ENCODE measurements at regions not wholly inside any gene's neighbourhood (a gene's known extent, or its start where the extent isn't known, plus 50 kb on each side); places are given as distances from the start of the nearest gene placed in this dataset.

- intact Hi-C loops (cut with DNase I): no loop called here
- no peaks in the 10 kb centered on the region for H3K4me1 ChIP-seq (ENCODE audit: control insufficient read depth, insufficient read depth, low read length)
- no peaks in the 10 kb centered on the region for H3K27me3 ChIP-seq (ENCODE audit: control insufficient read depth, insufficient read depth)
- no peak overlapping the region for H3K4me3 ChIP-seq (ENCODE audit: low read length)
- no peak for DNase-seq
- no peak overlapping the region for H3K27ac ChIP-seq (ENCODE audit: low read length)
- ATAC-seq: no peak
- H3K9me3 ChIP-seq (ENCODE audit: control insufficient read depth, low read length): no peaks in the 10 kb centered on the region
- 92% methylated on average over 2 of the region's 2 CpGs for WGBS
Measured at GRCh38 chr21:14881863-14882499, 182.8 kb downstream of the NRIP1 start.

DNA sequence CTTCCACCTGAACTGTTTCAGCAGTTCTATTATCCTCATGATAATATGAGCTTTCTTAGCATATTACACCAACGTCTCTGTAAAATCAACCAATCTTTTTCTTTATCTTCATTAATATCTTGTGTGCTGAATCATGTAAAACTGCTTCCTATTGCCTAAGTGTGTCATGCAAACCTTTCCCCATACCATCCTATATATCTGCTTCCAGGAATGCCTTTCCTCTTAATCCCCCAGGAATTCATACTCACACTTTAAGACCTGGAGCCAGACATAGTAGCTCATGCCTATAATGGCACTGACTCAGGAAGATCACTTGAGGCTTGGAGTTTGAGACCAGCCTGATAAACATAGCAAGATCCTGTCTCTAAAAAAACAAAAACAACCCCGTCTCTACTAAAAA, 183.9 kb downstream of the NRIP1 start:
- intact Hi-C loops (cut with DNase I): no loop called here
- Histone ChIP-seq H3K9me3 (ENCODE audit: control insufficient read depth, low read length) (no peaks in the 10 kb centered on the region), H3K27me3 (ENCODE audit: control insufficient read depth, insufficient read depth) (no peaks in the 10 kb centered on the region), H3K27ac (ENCODE audit: low read length) (no peak overlapping the region), H3K4me3 (ENCODE audit: low read length) (no peak overlapping the region), H3K4me1 (ENCODE audit: control insufficient read depth, insufficient read depth, low read length) (peaks cover 3% of the 10 kb centered on the region)
- WGBS: 83% methylated on average over 2 of the region's 2 CpGs
- ATAC-seq: no peak
- no peak for DNase-seq

- peaks cover 3% of the 10 kb centered on the region for H3K4me1 ChIP-seq (ENCODE audit: control insufficient read depth, insufficient read depth, low read length)
- DNase-seq: no peak
- 67% methylated on average over 3 of the region's 3 CpGs for WGBS
- H3K4me3 ChIP-seq (ENCODE audit: low read length): no peak overlapping the region
- no peak overlapping the region for H3K27ac ChIP-seq (ENCODE audit: low read length)
- no peak for ATAC-seq
- no peaks in the 10 kb centered on the region for H3K27me3 ChIP-seq (ENCODE audit: control insufficient read depth, insufficient read depth)
- no peaks in the 10 kb centered on the region for H3K9me3 ChIP-seq (ENCODE audit: control insufficient read depth, low read length)
- intact Hi-C loops (cut with DNase I): no loop called here
Measured at GRCh38 chr21:14879458-14879857, 185.3 kb downstream of the NRIP1 start.

DNA sequence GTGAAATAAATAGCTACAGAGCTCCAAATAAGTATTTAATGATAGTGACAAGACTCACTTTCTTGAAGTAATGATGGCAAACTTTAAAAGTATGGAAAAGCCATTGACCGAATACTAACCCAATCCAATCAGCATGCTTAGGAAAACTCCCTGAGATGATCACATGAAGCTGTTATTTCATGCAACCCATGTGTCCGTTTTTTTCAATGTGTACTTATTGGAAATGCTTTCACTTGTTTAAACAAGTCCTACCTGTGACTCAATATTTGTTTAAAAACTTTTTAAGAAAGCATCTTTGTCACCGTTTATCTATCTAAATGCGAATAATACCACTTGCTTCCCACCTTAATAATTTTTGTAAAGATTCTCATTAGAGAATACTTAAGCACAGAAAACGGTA, 185.8 kb downstream of the NRIP1 start:
- H3K27ac ChIP-seq (ENCODE audit: low read length): no peak overlapping the region
- WGBS: 82% methylated on average over 5 of the region's 5 CpGs
- H3K4me1 ChIP-seq (ENCODE audit: control insufficient read depth, insufficient read depth, low read length): peaks cover 3% of the 10 kb centered on the region
- H3K9me3 ChIP-seq (ENCODE audit: control insufficient read depth, low read length): no peaks in the 10 kb centered on the region
- no peak overlapping the region for H3K4me3 ChIP-seq (ENCODE audit: low read length)
- intact Hi-C loops (cut with DNase I): no loop called here
- ATAC-seq (no peak), DNase-seq (no peak)
- H3K27me3 ChIP-seq (ENCODE audit: control insufficient read depth, insufficient read depth): no peaks in the 10 kb centered on the region

GRCh38 chr21:14877581-14878228, 187.1 kb downstream of the NRIP1 start:
- H3K4me3 ChIP-seq (ENCODE audit: low read length): no peak overlapping the region
- ATAC-seq (peak; percentile 76 to 94), DNase-seq (no peak)
- 34% methylated on average over 2 of the region's 2 CpGs for WGBS
- no peak overlapping the region for H3K27ac ChIP-seq (ENCODE audit: low read length)
- H3K4me1 ChIP-seq (ENCODE audit: control insufficient read depth, insufficient read depth, low read length): peaks cover 3% of the 10 kb centered on the region
- intact Hi-C loops (cut with DNase I): no loop called here
- no peaks in the 10 kb centered on the region for H3K9me3 ChIP-seq (ENCODE audit: control insufficient read depth, low read length)
- H3K27me3 ChIP-seq (ENCODE audit: control insufficient read depth, insufficient read depth): no peaks in the 10 kb centered on the region

GRCh38 chr21:14876524-14876840, 188.3 kb downstream of the NRIP1 start:
- Histone ChIP-seq H3K4me3 (ENCODE audit: low read length) (no peak overlapping the region), H3K27me3 (ENCODE audit: control insufficient read depth, insufficient read depth) (no peaks in the 10 kb centered on the region), H3K27ac (ENCODE audit: low read length) (no peak overlapping the region), H3K4me1 (ENCODE audit: control insufficient read depth, insufficient read depth, low read length) (peaks cover 3% of the 10 kb centered on the region), H3K9me3 (ENCODE audit: control insufficient read depth, low read length) (no peaks in the 10 kb centered on the region)
- ATAC-seq (no peak), DNase-seq (no peak)
- 87% methylated on average over 6 of the region's 6 CpGs for WGBS
- intact Hi-C loops (cut with DNase I): no loop called here

GRCh38 chr21:14875704-14876523, 188.9 kb downstream of the NRIP1 start:
- Histone ChIP-seq H3K4me3 (ENCODE audit: low read length) (no peak overlapping the region), H3K27ac (ENCODE audit: low read length) (no peak overlapping the region), H3K27me3 (ENCODE audit: control insufficient read depth, insufficient read depth) (no peaks in the 10 kb centered on the region), H3K4me1 (ENCODE audit: control insufficient read depth, insufficient read depth, low read length) (peaks cover 3% of the 10 kb centered on the region), H3K9me3 (ENCODE audit: control insufficient read depth, low read length) (no peaks in the 10 kb centered on the region)
- intact Hi-C loops (cut with DNase I): no loop called here
- 64% methylated on average over 8 of the region's 8 CpGs for WGBS
- DNase-seq: no peak
- peak in 1 of 2 donors; percentile 50 for ATAC-seq

- DNase-seq: no peak
- Histone ChIP-seq H3K9me3 (ENCODE audit: control insufficient read depth, low read length) (no peaks in the 10 kb centered on the region), H3K27ac (ENCODE audit: low read length) (no peak overlapping the region), H3K4me3 (ENCODE audit: low read length) (no peak overlapping the region), H3K4me1 (ENCODE audit: control insufficient read depth, insufficient read depth, low read length) (peaks cover 3% of the 10 kb centered on the region), H3K27me3 (ENCODE audit: control insufficient read depth, insufficient read depth) (no peaks in the 10 kb centered on the region)
- intact Hi-C loops (cut with DNase I): no loop called here
- ATAC-seq: peak; percentile 42 to 55
- WGBS: 78% methylated on average over 1 of the region's 1 CpG
Measured at GRCh38 chr21:14875186-14875585, 189.6 kb downstream of the NRIP1 start.

GRCh38 chr21:14874379-14874778, 190.4 kb downstream of the NRIP1 start:
- H3K27me3 ChIP-seq (ENCODE audit: control insufficient read depth, insufficient read depth): no peaks in the 10 kb centered on the region
- H3K4me1 ChIP-seq (ENCODE audit: control insufficient read depth, insufficient read depth, low read length): peaks cover 3% of the 10 kb centered on the region
- H3K27ac ChIP-seq (ENCODE audit: low read length): no peak overlapping the region
- H3K4me3 ChIP-seq (ENCODE audit: low read length): no peak overlapping the region
- DNase-seq: no peak
- ATAC-seq: no peak
- H3K9me3 ChIP-seq (ENCODE audit: control insufficient read depth, low read length): no peaks in the 10 kb centered on the region
- intact Hi-C loops (cut with DNase I): no loop called here

GRCh38 chr21:14871861-14872260, 192.9 kb downstream of the NRIP1 start:
- DNase-seq (no peak), ATAC-seq (no peak)
- 92% methylated on average over 4 of the region's 4 CpGs for WGBS
- intact Hi-C loops (cut with DNase I): no loop called here
- no peak overlapping the region for H3K4me3 ChIP-seq (ENCODE audit: low read length)
- H3K27me3 ChIP-seq (ENCODE audit: control insufficient read depth, insufficient read depth): no peaks in the 10 kb centered on the region
- H3K27ac ChIP-seq (ENCODE audit: low read length): no peak overlapping the region
- H3K4me1 ChIP-seq (ENCODE audit: control insufficient read depth, insufficient read depth, low read length): peaks cover 3% of the 10 kb centered on the region
- no peaks in the 10 kb centered on the region for H3K9me3 ChIP-seq (ENCODE audit: control insufficient read depth, low read length)

DNA sequence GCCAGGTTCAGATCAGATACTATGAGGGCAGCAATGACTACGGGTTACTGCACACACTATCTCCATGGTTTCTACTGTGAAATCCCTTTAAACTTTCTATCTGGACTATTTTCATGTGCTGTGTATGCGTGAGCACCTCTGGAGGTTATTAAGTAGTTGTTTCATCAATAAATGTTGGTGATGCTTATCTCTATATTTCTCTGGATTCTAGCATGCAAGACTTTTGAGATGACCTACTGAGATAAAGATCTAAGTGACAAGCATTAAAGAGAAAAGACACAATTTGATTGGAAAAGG, 194.0 kb downstream of the NRIP1 start:
- H3K4me1 ChIP-seq (ENCODE audit: control insufficient read depth, insufficient read depth, low read length): no peaks in the 10 kb centered on the region
- H3K9me3 ChIP-seq (ENCODE audit: control insufficient read depth, low read length): no peaks in the 10 kb centered on the region
- DNase-seq: no peak
- H3K27ac ChIP-seq (ENCODE audit: low read length): no peak overlapping the region
- ATAC-seq: no peak
- intact Hi-C loops (cut with DNase I): no loop called here
- no peaks in the 10 kb centered on the region for H3K27me3 ChIP-seq (ENCODE audit: control insufficient read depth, insufficient read depth)
- 86% methylated on average over 2 of the region's 2 CpGs for WGBS
- no peak overlapping the region for H3K4me3 ChIP-seq (ENCODE audit: low read length)
